Fibroblast of the aortic adventitia (primary cell): ENCODE measurements at regions not wholly inside any gene's neighbourhood (a gene's known extent, or its start where the extent isn't known, plus 50 kb on each side); places are given as distances from the start of the nearest gene placed in this dataset.
"Not testable (repeated sequence)": the region's sequence is repeated elsewhere in the genome, so short reads cannot be mapped to it uniquely, and the experiment has no call there.

Experiments used
- DNase-seq: peaks from one replicate; pipeline ENCODE4 v3.0.0-alpha.2; 2010; ENCODE audit warnings: low read depth
- H3K4me3 ChIP-seq: 2 replicates; pipeline ENCODE4 v1.5.1; 2011; ENCODE audit warnings: low read depth, mild to moderate bottlenecking, control low read depth, low read length, moderate library complexity
- TF ChIP-seq, protein P1 (sequence below): IDR thresholded peaks from 2 replicates; pipeline ENCODE4 v1.5.1; 2011; ENCODE audit warnings: mild to moderate bottlenecking, low read length, control low read depth, inconsistent platforms; ENCODE audit not compliant: insufficient read depth

DNA sequence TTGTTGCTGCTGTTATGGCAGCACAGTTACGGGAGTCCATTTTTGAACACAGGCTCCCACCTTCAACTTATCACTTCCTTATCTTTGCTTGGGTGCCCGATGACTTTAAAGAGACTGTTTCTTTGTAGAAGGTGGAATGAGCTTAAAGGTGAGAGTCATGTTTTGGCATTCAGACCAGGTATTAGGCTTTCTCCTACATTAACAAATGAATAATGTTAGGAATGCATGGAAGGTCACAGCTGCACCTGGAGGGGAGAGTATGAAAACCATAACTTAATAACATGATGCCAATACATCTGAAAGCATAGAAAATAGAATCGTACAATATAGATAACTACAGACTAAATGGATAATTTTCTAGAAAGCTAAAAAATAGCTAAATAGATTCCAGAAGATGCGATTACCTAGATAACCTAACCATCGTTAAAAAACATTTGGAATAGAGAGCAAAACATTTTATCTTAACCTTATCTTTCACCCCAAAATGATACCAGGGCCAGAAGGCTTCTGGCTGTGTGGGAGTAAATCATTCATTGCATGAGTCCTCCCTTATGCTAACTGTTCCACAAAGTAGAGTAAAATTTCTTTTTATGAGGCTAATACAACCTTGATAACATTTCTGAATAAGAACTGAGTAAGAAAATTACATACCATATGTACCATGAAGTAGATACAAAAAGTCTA, 126.2 kb upstream of the ADCY2 start:
- no peak for DNase-seq
- TF ChIP-seq, protein P1, sequence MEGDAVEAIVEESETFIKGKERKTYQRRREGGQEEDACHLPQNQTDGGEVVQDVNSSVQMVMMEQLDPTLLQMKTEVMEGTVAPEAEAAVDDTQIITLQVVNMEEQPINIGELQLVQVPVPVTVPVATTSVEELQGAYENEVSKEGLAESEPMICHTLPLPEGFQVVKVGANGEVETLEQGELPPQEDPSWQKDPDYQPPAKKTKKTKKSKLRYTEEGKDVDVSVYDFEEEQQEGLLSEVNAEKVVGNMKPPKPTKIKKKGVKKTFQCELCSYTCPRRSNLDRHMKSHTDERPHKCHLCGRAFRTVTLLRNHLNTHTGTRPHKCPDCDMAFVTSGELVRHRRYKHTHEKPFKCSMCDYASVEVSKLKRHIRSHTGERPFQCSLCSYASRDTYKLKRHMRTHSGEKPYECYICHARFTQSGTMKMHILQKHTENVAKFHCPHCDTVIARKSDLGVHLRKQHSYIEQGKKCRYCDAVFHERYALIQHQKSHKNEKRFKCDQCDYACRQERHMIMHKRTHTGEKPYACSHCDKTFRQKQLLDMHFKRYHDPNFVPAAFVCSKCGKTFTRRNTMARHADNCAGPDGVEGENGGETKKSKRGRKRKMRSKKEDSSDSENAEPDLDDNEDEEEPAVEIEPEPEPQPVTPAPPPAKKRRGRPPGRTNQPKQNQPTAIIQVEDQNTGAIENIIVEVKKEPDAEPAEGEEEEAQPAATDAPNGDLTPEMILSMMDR = no peak
- no peak overlapping the region for H3K4me3 ChIP-seq

DNA sequence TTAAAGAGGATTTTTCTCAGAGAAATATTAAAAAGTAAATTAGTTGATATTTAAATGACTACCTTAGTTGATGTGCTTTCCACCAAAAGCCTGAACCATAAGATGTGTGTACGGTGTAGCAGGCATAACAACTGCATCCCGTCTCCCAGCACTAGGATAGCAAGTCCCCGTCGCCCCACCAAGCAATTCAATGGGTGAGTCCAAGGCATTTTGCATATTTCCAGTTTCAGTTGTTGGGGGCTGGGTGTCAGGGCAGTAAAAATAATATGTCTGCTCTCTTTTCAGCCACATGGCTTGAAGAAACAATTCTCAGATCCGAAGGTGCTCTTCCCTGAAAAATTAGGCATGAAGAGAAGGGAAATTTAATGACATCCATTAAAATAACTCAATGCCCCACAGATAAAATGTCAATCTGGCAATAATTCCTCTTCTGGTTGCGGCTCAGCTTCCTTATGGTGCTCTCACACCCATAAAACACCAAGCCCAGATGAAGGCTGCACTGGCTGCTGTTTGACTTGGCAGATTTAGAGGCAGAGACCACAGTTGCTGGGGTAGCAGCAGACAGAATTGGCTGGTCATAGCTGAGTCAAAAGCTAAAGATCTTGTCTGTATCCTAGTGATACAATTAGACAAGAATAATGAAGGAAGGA, 124.4 kb upstream of the ADCY2 start:
- TF ChIP-seq, protein P1 = no peak
- no peak overlapping the region for H3K4me3 ChIP-seq
- DNase-seq = no peak

DNA sequence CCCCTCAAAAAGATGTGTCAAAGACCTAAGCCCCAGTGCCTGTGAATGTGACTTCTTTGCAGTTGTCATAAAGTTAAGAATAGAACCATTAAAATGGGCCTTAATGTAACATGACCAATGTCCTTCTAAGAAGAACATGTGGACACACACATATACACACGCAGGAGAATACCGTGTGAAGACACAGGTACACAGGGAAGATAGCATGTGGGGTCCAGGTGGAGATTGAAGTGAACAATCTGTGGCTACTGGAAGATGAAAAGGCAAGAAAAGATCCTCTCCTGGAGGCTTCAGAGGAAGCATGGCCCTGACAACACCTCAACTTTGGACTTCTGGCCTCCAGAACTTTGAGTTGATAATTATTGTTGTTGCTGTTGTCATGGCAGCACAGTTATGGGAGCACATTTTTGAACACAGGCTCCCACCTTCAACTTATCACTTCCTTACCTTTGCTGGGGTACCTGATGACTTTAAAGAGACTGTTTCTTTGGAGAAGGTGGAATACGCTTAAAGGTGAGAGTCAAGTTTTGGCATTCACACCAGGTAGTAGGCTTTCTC, 123.5 kb upstream of the ADCY2 start:
- H3K4me3 ChIP-seq = no peak overlapping the region
- DNase-seq = no peak
- TF ChIP-seq, protein P1 = no peak

DNA sequence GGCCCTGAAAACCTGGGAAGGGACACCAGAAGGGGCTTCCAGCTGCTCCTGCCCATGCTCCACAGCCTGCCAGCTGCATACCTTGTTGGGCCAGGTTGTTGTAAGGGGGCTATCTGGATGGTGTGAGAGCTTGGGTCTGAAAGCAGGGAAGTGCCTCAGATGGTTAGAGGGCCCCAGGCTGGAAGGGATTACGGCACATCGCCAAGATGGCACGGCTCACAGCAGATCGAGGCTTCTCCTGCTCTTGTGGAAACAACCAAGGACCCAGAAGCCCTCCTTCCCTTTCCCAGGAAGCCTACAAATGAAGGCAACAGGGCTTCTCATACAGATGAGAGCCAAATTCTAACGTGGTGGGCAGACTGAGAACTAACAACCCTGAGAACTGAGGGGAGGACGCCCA, 121.7 kb upstream of the ADCY2 start:
- H3K4me3 ChIP-seq = no peak overlapping the region
- DNase-seq = no peak
- TF ChIP-seq, protein P1 = no peak

DNA sequence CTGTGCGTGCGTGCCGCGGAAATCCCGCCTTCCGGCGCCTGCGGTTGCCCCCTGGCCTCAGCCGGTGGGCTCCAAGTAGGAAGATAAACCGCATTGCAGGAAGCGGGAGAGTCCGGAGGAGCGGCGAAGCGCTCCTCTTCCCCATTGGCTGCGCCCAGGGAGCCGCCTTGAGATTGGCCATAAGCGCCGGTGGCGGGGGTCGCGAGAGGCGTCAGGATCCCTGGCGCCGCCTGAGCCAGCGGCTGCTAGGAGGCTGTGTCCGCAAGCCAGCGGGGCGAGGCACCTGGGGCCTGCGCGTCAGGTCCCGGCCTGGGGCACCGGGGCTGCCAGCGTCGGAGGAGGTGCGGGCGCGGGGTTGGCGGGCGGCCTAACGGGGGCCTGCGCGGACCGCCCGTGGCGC, 106.3 kb upstream of the ADCY2 start:
- H3K4me3 ChIP-seq, DNase-seq: not testable (repeated sequence)

DNA sequence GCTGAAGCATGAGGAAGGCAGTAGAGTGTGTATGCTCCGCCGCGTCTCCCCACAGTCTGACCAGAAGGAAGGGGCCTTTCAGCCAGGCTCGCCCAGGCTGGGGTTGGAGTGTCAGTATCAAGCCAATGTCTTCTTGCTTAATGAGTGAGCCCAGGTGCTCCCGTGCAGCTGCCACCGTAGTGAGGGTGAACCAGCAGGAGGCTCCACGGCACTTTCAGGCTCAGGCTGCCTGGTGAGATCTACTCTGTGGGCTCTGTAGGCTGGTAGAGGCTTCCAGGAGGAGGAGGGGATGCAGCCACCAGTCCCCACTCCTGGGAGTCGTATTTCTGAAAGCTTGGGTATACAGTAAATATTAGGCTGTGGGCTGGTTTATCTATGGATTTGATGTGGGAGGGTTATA, 98.1 kb upstream of the ADCY2 start:
- not testable (repeated sequence) for H3K4me3 ChIP-seq, DNase-seq

DNA sequence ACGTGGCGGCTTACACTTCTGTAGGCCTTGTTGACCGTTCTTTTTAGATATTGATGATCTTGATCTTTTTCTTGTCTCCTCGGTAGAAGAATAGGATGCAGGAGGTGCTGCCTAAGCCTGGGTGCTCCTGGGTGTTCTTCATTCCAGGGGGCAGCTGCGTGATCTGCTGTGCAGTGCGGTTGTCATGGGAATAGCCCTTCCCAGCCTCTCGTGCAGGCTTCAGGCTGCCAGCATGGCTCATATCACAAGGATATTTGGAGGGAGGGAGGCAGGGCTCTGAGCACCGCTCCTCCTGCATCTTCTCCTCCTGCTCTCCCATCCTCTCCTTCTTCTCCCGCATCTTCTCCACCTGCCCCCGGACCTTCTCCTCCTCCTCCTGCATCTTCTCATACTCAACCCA, 96.2 kb upstream of the ADCY2 start:
- DNase-seq = not testable (repeated sequence)

DNA sequence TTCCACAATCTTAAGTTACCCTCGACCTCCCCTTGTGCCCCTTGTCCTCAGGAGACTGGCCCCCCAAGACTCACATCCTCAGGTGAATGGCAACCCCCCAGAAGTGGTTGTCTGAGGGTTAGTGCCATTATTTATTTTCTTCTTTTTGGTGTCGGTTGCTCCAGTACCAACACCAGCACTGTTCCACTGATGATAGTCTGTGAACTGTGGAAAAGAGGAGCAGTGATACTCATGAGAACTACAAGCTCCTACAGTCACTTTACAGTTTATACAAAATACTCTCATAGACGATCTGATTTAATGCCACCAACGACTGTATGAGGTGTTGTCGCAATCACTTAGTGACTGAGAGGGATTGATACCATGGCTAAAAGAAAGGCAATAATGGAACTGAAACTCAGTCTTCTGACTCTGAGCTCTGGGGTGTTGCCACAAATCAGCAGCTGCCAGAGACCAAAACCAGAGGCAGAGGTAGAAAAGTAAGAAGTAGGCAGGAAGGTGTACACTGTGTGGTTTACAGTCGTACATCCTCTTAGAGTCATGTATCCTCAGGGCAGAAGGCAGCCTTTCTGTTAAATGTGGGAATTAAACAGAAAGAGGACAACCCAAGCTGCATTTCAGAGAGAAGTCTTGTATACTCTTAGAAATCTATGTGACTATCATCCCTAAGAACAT, 90.8 kb upstream of the ADCY2 start:
- not testable (repeated sequence) for DNase-seq, H3K4me3 ChIP-seq

More for the DNA sequence above, 96.2 kb upstream of the ADCY2 start:
- H3K4me3 ChIP-seq = not testable (repeated sequence)

DNA sequence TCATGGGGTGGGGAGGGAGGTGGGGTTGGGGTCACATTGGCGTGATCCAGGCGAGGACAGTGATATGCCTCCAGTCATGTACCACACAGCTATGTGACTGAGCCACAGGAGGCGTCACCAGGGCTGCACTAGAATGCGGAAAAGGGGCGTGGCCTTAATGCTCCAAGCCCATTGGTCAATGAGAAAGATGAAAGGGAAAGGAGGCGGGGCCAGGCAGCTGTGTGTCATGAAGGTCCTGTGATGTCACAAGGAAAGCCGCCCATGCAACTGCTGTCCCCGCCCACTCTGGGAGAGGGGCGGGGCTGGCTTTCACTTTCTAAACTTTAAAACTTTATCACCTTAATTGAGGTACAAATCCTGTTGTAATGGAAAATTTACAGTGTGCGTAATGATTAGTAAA, 89.4 kb upstream of the ADCY2 start:
- not testable (repeated sequence) for DNase-seq, H3K4me3 ChIP-seq

DNA sequence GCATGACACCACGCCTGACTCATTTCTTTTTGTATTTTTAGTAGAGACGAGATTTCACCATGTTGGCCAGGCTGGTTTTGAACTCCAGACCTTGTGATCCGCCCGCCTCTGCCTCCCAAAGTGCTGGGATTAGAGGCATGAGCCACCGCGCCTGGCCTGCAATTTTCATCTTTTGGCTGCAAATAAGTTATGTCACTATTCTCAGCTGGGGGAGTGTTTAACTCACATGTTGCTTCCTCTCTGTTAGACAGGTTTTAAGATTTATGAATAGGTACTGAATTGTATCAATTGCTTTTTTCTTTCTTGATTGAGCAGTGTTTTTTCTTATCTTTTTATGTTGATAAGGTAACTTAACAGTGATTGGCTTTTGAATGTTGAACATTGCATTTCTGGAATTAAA, 88.2 kb upstream of the ADCY2 start:
- DNase-seq, H3K4me3 ChIP-seq: not testable (repeated sequence)

DNA sequence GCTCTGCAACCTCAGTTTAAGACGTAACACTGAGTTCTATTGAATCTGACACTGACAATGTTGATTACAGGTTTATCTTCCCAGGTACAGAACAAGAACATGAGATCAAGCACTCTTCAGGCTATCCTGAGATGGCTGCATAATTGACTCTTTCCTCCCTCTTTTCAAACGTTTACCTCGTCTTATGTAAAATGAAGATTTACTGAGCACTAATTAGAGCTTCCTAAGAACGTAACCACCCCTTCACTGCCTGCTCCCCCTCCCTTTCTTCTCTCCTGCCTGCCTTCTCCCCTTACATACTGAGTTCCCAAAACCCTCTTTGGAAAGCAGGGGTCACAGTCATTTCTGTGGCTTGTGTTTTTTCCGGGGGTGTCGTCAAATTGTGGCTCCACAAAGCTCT, 86.2 kb upstream of the ADCY2 start:
- DNase-seq, H3K4me3 ChIP-seq: not testable (repeated sequence)

DNA sequence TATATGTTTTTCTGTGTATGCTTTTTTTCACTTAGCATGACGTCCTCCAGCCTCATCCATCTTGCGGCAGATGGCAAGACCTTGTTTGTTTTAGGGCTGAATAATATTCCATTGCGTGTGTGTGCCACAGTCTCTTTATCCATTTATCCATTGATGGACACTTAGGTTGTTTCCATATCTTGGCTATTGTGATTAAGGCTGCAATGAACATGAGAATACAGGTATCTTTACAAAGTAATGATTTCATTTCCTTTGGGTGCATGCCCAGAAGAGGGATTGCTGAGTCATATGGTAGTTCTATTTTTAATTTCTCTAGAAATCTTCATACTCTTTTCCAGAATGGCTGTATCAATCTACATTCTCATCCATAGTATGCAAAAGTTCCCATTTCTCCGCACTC, 85.3 kb upstream of the ADCY2 start:
- DNase-seq = peak; percentile 87
- not testable (repeated sequence) for H3K4me3 ChIP-seq
